Suprapubic skin (tissue), 4 donors: ENCODE measurements at regions not wholly inside any gene's neighbourhood (a gene's known extent, or its start where the extent isn't known, plus 50 kb on each side); places are given as distances from the start of the nearest gene placed in this dataset.
"Not testable (repeated sequence)": the region's sequence is repeated elsewhere in the genome, so short reads cannot be mapped to it uniquely, and the experiment has no call there.

Experiments used
- DNase-seq, 2 donors: peaks; one replicate each; pipeline ENCODE4 v3.0.0-alpha.2; 2019; ENCODE audit warnings: low spot score in 2 of 2
- H3K27ac ChIP-seq: fragments of 200-600 bp; sonication (generic); one replicate; pipeline ENCODE4 v1.5.1; 2019
- H3K27me3 ChIP-seq: fragments of 200-600 bp; sonication (generic); one replicate; pipeline ENCODE4 v1.5.1; 2019
- H3K36me3 ChIP-seq: fragments of 200-600 bp; sonication (generic); one replicate; pipeline ENCODE4 v1.5.1; 2019
- H3K4me1 ChIP-seq: fragments of 200-600 bp; sonication (generic); one replicate; pipeline ENCODE4 v1.5.1; 2019
- H3K4me3 ChIP-seq: fragments of 200-600 bp; sonication (generic); one replicate; pipeline ENCODE4 v1.5.1; 2019; ENCODE audit warnings: mild to moderate bottlenecking
- H3K9me3 ChIP-seq: fragments of 200-600 bp; sonication (generic); one replicate; pipeline ENCODE4 v1.5.1; 2019
- CTCF ChIP-seq, 2 donors: fragments of 200-600 bp in 1 of 2; fragments of 450-650 bp in 1 of 2; sonication (generic) in 1 of 2; IDR thresholded peaks; one replicate each; pipeline ENCODE4 v1.5.1; 2016 to 2019; ENCODE audit warnings: antibody characterized with exemption in 2 of 2, mild to moderate bottlenecking in 1 of 2, moderate library complexity in 1 of 2
- EP300 ChIP-seq: sonication (generic); formaldehyde crosslinking; IDR thresholded peaks from one replicate; pipeline ENCODE4 v1.6.1; 2017; ENCODE audit warnings: antibody characterized with exemption
- POLR2A ChIP-seq, 2 donors: fragments of 450-650 bp; IDR thresholded peaks; one replicate each; pipeline ENCODE4 v1.6.1; 2017; ENCODE audit warnings: antibody characterized with exemption in 2 of 2, mild to moderate bottlenecking in 2 of 2, moderate library complexity in 2 of 2
- POLR2AphosphoS5 ChIP-seq, 3 donors: sonication (generic); formaldehyde crosslinking; IDR thresholded peaks; one replicate each; pipeline ENCODE4 v1.6.1; 2017; ENCODE audit warnings: antibody characterized with exemption in 3 of 3
- WGBS: methylation state at CpG from one replicate; pipeline ENCODE4 v1.1.5; 2018; 5-methylcytosine and 5-hydroxymethylcytosine counted together

- 75% methylated on average over 1 of the region's 1 CpG for WGBS
- H3K27ac ChIP-seq = no peak overlapping the region
- H3K4me1 ChIP-seq = no peaks in the 10 kb centered on the region
- no peak for TF ChIP-seq POLR2A (IDR thresholded peaks at IDR 0.05)
- TF ChIP-seq POLR2AphosphoS5 (IDR thresholded peaks at IDR 0.05) = no peak
- DNase-seq = no peak
- H3K4me3 ChIP-seq = no peak overlapping the region
- H3K36me3 ChIP-seq = no peaks in the 10 kb centered on the region
- H3K27me3 ChIP-seq = no peaks in the 10 kb centered on the region
- no peaks in the 10 kb centered on the region for H3K9me3 ChIP-seq
Measured at GRCh38 chr2:155908567-155908966, 424.0 kb downstream of the NR4A2 start.

- no peaks in the 10 kb centered on the region for H3K4me1 ChIP-seq
- H3K4me3 ChIP-seq = no peak overlapping the region
- no peak overlapping the region for H3K27ac ChIP-seq
- 85% methylated on average over 3 of the region's 3 CpGs for WGBS
- DNase-seq = no peak
- TF ChIP-seq POLR2AphosphoS5 (IDR thresholded peaks at IDR 0.05) (no peak), POLR2A (IDR thresholded peaks at IDR 0.05) (no peak), EP300 (no peak), CTCF (IDR thresholded peaks at IDR 0.05) (no peak)
- H3K27me3 ChIP-seq = no peaks in the 10 kb centered on the region
- H3K9me3 ChIP-seq = no peaks in the 10 kb centered on the region
- no peaks in the 10 kb centered on the region for H3K36me3 ChIP-seq
Measured at GRCh38 chr2:155907211-155907610, 425.3 kb downstream of the NR4A2 start.

- Histone ChIP-seq H3K4me1 (no peaks in the 10 kb centered on the region), H3K36me3 (no peaks in the 10 kb centered on the region), H3K27me3 (no peaks in the 10 kb centered on the region), H3K9me3 (no peaks in the 10 kb centered on the region), H3K4me3 (no peak overlapping the region), H3K27ac (no peak overlapping the region)
- DNase-seq = no peak
- WGBS = 29% methylated on average over 1 of the region's 1 CpG
- TF ChIP-seq EP300 = no peak
- TF ChIP-seq POLR2A (IDR thresholded peaks at IDR 0.05) = no peak
- no peak for TF ChIP-seq CTCF (IDR thresholded peaks at IDR 0.05)
- no peak for TF ChIP-seq POLR2AphosphoS5 (IDR thresholded peaks at IDR 0.05)
Measured at GRCh38 chr2:155905657-155906056, 426.9 kb downstream of the NR4A2 start.

GRCh38 chr2:155904720-155905119 lies 427.8 kb downstream of the NR4A2 start:
- H3K4me1 ChIP-seq = no peaks in the 10 kb centered on the region
- 75% methylated on average over 2 of the region's 2 CpGs for WGBS

GRCh38 chr2:155902635-155903034 lies 429.9 kb downstream of the NR4A2 start:
- 68% methylated on average over 2 of the region's 2 CpGs for WGBS
- Histone ChIP-seq H3K27me3 (no peaks in the 10 kb centered on the region), H3K36me3 (no peaks in the 10 kb centered on the region), H3K9me3 (no peaks in the 10 kb centered on the region), H3K27ac (no peak overlapping the region), H3K4me3 (no peak overlapping the region), H3K4me1 (no peaks in the 10 kb centered on the region)
- TF ChIP-seq POLR2A (IDR thresholded peaks at IDR 0.05) = no peak
- TF ChIP-seq EP300 = no peak
- no peak for TF ChIP-seq POLR2AphosphoS5 (IDR thresholded peaks at IDR 0.05)
- no peak for TF ChIP-seq CTCF (IDR thresholded peaks at IDR 0.05)
- DNase-seq = no peak

More at GRCh38 chr2:155904720-155905119, 427.8 kb downstream of the NR4A2 start:
- no peak for TF ChIP-seq POLR2A (IDR thresholded peaks at IDR 0.05)
- no peak for TF ChIP-seq EP300
- no peak for TF ChIP-seq POLR2AphosphoS5 (IDR thresholded peaks at IDR 0.05)
- no peak for TF ChIP-seq CTCF (IDR thresholded peaks at IDR 0.05)
- no peaks in the 10 kb centered on the region for H3K9me3 ChIP-seq
- H3K4me3 ChIP-seq = no peak overlapping the region
- H3K36me3 ChIP-seq = no peaks in the 10 kb centered on the region
- DNase-seq = no peak
- H3K27ac ChIP-seq = no peak overlapping the region
- no peaks in the 10 kb centered on the region for H3K27me3 ChIP-seq

GRCh38 chr2:155895016-155895415 lies 437.5 kb downstream of the NR4A2 start:
- Histone ChIP-seq H3K9me3 (peaks cover 2% of the 10 kb centered on the region), H3K27me3 (no peaks in the 10 kb centered on the region), H3K27ac (no peak overlapping the region), H3K4me1 (no peaks in the 10 kb centered on the region), H3K36me3 (no peaks in the 10 kb centered on the region), H3K4me3 (no peak overlapping the region)
- WGBS = 44% methylated on average over 1 of the region's 1 CpG
- no peak for DNase-seq
- TF ChIP-seq CTCF (IDR thresholded peaks at IDR 0.05) (no peak), EP300 (no peak), POLR2A (IDR thresholded peaks at IDR 0.05) (no peak), POLR2AphosphoS5 (IDR thresholded peaks at IDR 0.05) (no peak)

GRCh38 chr2:155880382-155880781 lies 452.1 kb downstream of the NR4A2 start:
- H3K4me1 ChIP-seq = not testable (repeated sequence)

GRCh38 chr2:155879900-155880299 lies 452.6 kb downstream of the NR4A2 start:
- H3K27me3 ChIP-seq, H3K9me3 ChIP-seq, H3K4me1 ChIP-seq, H3K36me3 ChIP-seq, H3K27ac ChIP-seq, H3K4me3 ChIP-seq, DNase-seq: not testable (repeated sequence)
- 66% methylated on average over 5 of the region's 5 CpGs for WGBS

More at GRCh38 chr2:155880382-155880781, 452.1 kb downstream of the NR4A2 start:
- H3K36me3 ChIP-seq, H3K27me3 ChIP-seq, H3K27ac ChIP-seq, DNase-seq, H3K4me3 ChIP-seq: not testable (repeated sequence)
- 38% methylated on average over 5 of the region's 5 CpGs for WGBS
- H3K9me3 ChIP-seq = peaks cover 10% of the 10 kb centered on the region
